NCI-H2029 treated with DMSO at 0.1 percent for 48 hours (cell line): ENCODE measurements at regions not wholly inside any gene's neighbourhood (a gene's known extent, or its start where the extent isn't known, plus 50 kb on each side); places are given as distances from the start of the nearest gene placed in this dataset.

ENCODE experiments used
- DNase-seq: peaks from one replicate; lab custom pipeline; 2025; lab: John Stamatoyannopoulos, UW

- DNase-seq, result no peak
Measured at GRCh38 chr2:187136646-187137045, 287.7 kb upstream of the ZSWIM2 start.

GRCh38 chr2:187134306-187134705 is 285.3 kb upstream of the ZSWIM2 start:
- no peak for DNase-seq

GRCh38 chr2:187129868-187130267 is 280.9 kb upstream of the ZSWIM2 start:
- no peak for DNase-seq

- DNase-seq, result no peak
Measured at GRCh38 chr2:187129306-187129705, 280.3 kb upstream of the ZSWIM2 start.

GRCh38 chr2:187126247-187127005 is 277.5 kb upstream of the ZSWIM2 start:
- no peak for DNase-seq

- DNase-seq, result no peak
Measured at GRCh38 chr2:187125318-187125717, 276.3 kb upstream of the ZSWIM2 start.

GRCh38 chr2:187124529-187124928 is 275.6 kb upstream of the ZSWIM2 start:
- no peak for DNase-seq

GRCh38 chr2:187118331-187119099 is 269.5 kb upstream of the ZSWIM2 start:
- DNase-seq, result no peak

GRCh38 chr2:187117483-187117882 is 268.5 kb upstream of the ZSWIM2 start:
- DNase-seq, result no peak

GRCh38 chr2:187115627-187116026 is 266.7 kb upstream of the ZSWIM2 start:
- no peak for DNase-seq

GRCh38 chr2:187107001-187107400 is 258.0 kb upstream of the ZSWIM2 start:
- DNase-seq, result no peak

- DNase-seq, result no peak
Measured at GRCh38 chr2:187105218-187105617, 256.2 kb upstream of the ZSWIM2 start.

- DNase-seq, result no peak
Measured at GRCh38 chr2:187102381-187102780, 253.4 kb upstream of the ZSWIM2 start.

- DNase-seq, result no peak
Measured at GRCh38 chr2:187098154-187098553, 249.2 kb upstream of the ZSWIM2 start.

GRCh38 chr2:187093771-187094412 is 244.9 kb upstream of the ZSWIM2 start:
- DNase-seq, result no peak

GRCh38 chr2:187091664-187092063 is 242.7 kb upstream of the ZSWIM2 start:
- no peak for DNase-seq

- no peak for DNase-seq
Measured at GRCh38 chr2:187084524-187084923, 235.6 kb upstream of the ZSWIM2 start.

- no peak for DNase-seq
Measured at GRCh38 chr2:187081461-187081860, 232.5 kb upstream of the ZSWIM2 start.

GRCh38 chr2:187079901-187080300 is 230.9 kb upstream of the ZSWIM2 start:
- no peak for DNase-seq

GRCh38 chr2:187078297-187078696 is 229.3 kb upstream of the ZSWIM2 start:
- no peak for DNase-seq

GRCh38 chr2:187075671-187076070 is 226.7 kb upstream of the ZSWIM2 start:
- DNase-seq, result no peak

- DNase-seq, result no peak
Measured at GRCh38 chr2:187075199-187075635, 226.2 kb upstream of the ZSWIM2 start.

GRCh38 chr2:187058198-187058597 is 209.2 kb upstream of the ZSWIM2 start:
- no peak for DNase-seq
